ENCODE measurements at regions not wholly inside any gene's neighbourhood (a gene's known extent, or its start where the extent isn't known, plus 50 kb on each side); places are given as distances from the start of the nearest gene placed in this dataset.
"Not testable (repeated sequence)": the region's sequence is repeated elsewhere in the genome, so short reads cannot be mapped to it uniquely, and the experiment has no call there.

DNA sequence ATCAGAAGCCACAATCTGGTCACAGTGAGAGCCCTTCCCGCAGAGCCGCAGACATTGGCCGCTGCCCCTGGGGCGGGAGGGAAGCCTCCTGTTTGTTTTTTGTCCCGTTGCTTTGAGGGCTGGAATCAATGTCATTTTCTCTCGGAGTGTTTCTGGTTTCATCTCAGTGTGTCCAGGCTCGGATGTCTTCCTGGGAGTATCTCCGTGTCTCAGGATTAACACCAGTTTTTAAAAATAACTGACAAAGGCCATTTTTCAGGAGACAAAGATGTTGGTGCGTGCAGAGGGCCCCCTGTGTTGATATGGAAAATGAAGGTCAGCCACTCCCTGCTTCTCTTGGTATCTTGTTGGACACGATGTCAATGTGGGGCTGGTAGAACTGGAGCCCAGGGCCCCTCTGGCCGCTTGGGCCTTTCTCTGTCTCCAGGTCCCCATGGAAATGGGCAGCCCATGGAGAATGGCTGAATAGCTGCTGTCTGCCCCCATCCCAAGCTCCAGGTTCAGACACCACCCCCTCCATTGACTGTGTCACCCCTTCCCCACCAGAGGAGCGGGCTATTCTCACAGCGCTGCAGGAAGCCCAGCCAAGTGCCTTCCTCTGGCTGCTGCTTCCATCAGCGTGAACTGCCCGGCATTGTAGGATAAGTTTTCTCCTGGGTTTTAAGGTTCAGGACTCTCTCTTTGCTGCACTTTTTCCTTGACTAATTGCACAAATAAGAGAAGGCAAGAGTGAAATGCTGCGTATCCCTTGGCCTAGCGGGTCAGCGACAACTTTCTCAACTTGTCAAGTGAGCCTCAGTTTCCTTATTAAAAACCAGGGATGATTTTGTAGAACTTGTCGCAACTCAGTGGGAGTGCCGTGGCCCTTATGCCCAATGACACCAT is 72.2 kb upstream of the METTL9 start:
- DNase-seq: no peak
- H3K4me2 ChIP-seq (ENCODE audit: unreplicated experiment): no peak overlapping the region
- 82 to 84% methylated on average over 20 of the region's 20 CpGs for WGBS, 2 experiments (ENCODE audit: low coverage in 1 of 2, low lambda C conversion rate in 2 of 2, missing lambda C conversion rate in 2 of 2)

DNA sequence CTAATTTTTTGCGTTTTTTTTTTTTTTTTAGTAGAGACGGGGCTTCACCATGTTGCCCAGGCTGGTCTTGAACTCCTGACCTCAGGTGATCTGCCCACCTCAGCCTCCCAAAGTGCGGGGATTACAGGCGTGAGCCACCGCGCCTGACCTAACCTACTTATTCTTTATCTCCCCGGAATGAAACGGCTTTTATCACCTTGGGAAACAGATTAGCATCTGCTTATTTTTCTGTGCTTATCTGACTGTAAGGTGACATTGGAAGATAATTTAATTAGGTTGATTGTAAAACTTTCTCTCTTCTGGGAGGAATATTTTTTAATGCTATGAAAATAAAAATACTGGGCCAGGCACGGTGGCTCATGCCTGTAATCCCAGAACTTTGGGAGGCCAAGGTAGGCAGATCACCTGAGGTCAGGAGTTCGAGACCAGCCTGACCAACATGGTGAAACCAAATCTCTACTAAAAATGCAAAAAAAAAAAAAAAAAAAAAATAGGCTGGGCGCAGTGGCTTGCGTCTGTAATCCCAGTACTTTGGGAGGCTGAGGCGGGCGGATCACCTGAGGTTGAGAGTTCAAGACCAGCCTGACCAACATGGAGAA is 70.2 kb upstream of the METTL9 start:
- not testable (repeated sequence) for H3K9ac ChIP-seq, DNase-seq

More for the DNA sequence above, 72.2 kb upstream of the METTL9 start:
- no peak overlapping the region for H3K27ac ChIP-seq
- no peaks in the 10 kb centered on the region for H3K27me3 ChIP-seq (replicated peaks; ENCODE audit: insufficient read depth)
- no peak overlapping the region for H3K9ac ChIP-seq
- peaks cover 7% of the 10 kb centered on the region for H3K4me1 ChIP-seq (ENCODE audit: insufficient read depth)
- no peak overlapping the region for H2AFZ ChIP-seq
- no peak overlapping the region for H3K4me3 ChIP-seq
- H3K36me3 ChIP-seq (ENCODE audit: low read depth): no peaks in the 10 kb centered on the region
- peaks cover 13% of the 10 kb centered on the region for H3F3A ChIP-seq (ENCODE audit: insufficient read depth)
- in situ Hi-C loops (cut with MboI): no loop called here
- H3K9me2 ChIP-seq (ENCODE audit: insufficient read depth): no peaks in the 10 kb centered on the region
- no peaks in the 10 kb centered on the region for H4K20me1 ChIP-seq (ENCODE audit: insufficient read depth)
- no peak for TF ChIP-seq EZH2 (IDR thresholded peaks at IDR 0.05; ENCODE audit: insufficient read depth, poor library complexity, severe bottlenecking)
- H3K79me2 ChIP-seq (ENCODE audit: insufficient read depth): no peaks in the 10 kb centered on the region
- no peaks in the 10 kb centered on the region for H3K9me3 ChIP-seq (ENCODE audit: low read depth)

DNA sequence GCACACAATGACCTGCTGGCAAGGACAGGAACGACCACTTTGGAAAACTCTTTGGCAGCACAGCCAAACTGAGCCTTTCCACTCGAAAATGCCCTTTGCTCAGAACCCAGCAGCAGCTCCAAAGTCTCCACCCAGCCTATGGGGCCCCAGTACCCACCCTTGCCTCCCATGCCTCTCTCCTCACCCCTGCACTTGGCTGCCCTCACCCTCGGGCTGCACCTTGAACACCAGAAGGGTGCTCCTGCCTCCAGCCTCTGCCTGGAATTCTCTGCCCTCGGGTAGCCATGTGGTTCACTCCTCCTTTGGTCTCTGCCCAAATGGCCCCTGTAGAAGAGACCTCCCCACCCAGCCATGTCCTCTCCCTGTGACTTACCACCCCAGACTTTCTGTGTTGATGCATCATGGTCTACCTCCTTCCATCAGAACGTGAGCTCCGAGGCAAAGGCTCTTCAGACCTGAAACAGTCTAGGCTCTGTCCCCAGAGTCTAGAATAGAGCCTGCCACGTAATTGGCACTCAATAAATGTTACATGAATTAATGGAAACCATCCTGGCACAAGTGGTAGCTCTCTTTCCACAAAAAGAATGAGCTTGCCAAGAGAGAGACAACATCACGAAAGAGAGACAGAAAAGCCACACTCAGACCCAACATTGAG is 68.5 kb upstream of the METTL9 start:
- H3K4me2 ChIP-seq (ENCODE audit: unreplicated experiment); H3K9me3 ChIP-seq (ENCODE audit: low read depth); H3K9me2 ChIP-seq (ENCODE audit: insufficient read depth); H3K36me3 ChIP-seq (ENCODE audit: low read depth); H3K4me1 ChIP-seq (ENCODE audit: insufficient read depth); DNase-seq; H2AFZ ChIP-seq; H4K20me1 ChIP-seq (ENCODE audit: insufficient read depth); in situ Hi-C loops (cut with MboI); H3F3A ChIP-seq (ENCODE audit: insufficient read depth); H3K27ac ChIP-seq; H3K79me2 ChIP-seq (ENCODE audit: insufficient read depth); H3K9ac ChIP-seq; H3K4me3 ChIP-seq; H3K27me3 ChIP-seq (replicated peaks; ENCODE audit: insufficient read depth): not testable (repeated sequence)
- 48 to 54% methylated on average over 7 of the region's 8 CpGs for WGBS, 2 experiments (ENCODE audit: low coverage in 1 of 2, low lambda C conversion rate in 2 of 2, missing lambda C conversion rate in 2 of 2)

More for the DNA sequence above, 70.2 kb upstream of the METTL9 start:
- H3K9me2 ChIP-seq (ENCODE audit: insufficient read depth); H3K4me1 ChIP-seq (ENCODE audit: insufficient read depth); H3K27me3 ChIP-seq (replicated peaks; ENCODE audit: insufficient read depth); H3K27ac ChIP-seq; H3F3A ChIP-seq (ENCODE audit: insufficient read depth); in situ Hi-C loops (cut with MboI); H4K20me1 ChIP-seq (ENCODE audit: insufficient read depth); H3K36me3 ChIP-seq (ENCODE audit: low read depth); H2AFZ ChIP-seq; H3K4me2 ChIP-seq (ENCODE audit: unreplicated experiment); H3K4me3 ChIP-seq; H3K79me2 ChIP-seq (ENCODE audit: insufficient read depth); H3K9me3 ChIP-seq (ENCODE audit: low read depth): not testable (repeated sequence)
- WGBS, 2 experiments (ENCODE audit: low coverage in 1 of 2, low lambda C conversion rate in 2 of 2, missing lambda C conversion rate in 2 of 2): 81 to 83% methylated on average over 14 of the region's 14 CpGs

DNA sequence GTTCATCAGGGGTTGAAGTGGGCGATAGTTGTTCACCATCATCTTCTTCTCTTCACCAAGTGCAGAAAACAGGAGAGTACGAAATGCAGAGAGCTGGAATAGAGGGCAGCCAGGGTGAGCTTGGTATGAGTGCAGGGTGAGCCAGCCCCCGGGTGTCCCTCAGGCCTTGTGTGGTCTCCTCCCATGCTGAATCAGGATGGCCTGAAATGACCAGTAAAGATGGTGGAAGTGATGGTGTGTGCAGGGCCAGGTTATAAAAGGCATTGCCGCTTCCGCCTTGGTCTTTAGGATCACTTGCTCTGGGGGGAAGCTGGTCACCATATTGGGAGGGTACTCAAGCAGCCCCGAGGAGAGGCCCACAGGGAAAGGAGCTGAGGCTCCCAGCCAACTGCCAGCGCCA is 66.4 kb upstream of the METTL9 start:
- H2AFZ ChIP-seq; H3K79me2 ChIP-seq (ENCODE audit: insufficient read depth); H3K4me3 ChIP-seq; H3F3A ChIP-seq (ENCODE audit: insufficient read depth); H3K9me2 ChIP-seq (ENCODE audit: insufficient read depth); H3K9ac ChIP-seq; in situ Hi-C loops (cut with MboI); H3K4me2 ChIP-seq (ENCODE audit: unreplicated experiment); H3K4me1 ChIP-seq (ENCODE audit: insufficient read depth); H3K27ac ChIP-seq; H4K20me1 ChIP-seq (ENCODE audit: insufficient read depth); H3K27me3 ChIP-seq (replicated peaks; ENCODE audit: insufficient read depth); H3K36me3 ChIP-seq (ENCODE audit: low read depth); DNase-seq; H3K9me3 ChIP-seq (ENCODE audit: low read depth): not testable (repeated sequence)
- 90 to 93% methylated on average over 7 of the region's 7 CpGs for WGBS, 2 experiments (ENCODE audit: low coverage in 1 of 2, low lambda C conversion rate in 2 of 2, missing lambda C conversion rate in 2 of 2)

DNA sequence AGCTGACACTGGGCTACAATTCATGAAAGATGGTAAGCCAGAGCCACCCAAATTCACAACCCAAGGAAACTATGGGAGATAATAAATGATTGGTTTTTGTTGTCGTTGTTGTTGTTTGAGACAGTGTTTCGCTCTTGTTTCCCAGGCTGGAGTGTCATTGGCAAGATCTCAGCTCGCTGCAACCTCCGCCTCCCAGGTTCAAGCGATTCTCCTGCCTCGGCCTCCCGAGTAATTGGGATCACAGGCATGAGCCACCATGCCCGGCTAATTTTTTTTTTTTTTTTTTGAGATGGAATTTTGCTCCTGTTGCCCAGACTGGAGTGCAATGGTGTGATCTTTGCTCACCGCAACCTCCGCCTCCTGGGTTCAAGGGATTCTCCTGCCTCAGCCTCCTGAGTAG is 65.9 kb upstream of the METTL9 start:
- H3K9me3 ChIP-seq (ENCODE audit: low read depth); H2AFZ ChIP-seq; H3K36me3 ChIP-seq (ENCODE audit: low read depth); H3K4me1 ChIP-seq (ENCODE audit: insufficient read depth); DNase-seq; H3K9me2 ChIP-seq (ENCODE audit: insufficient read depth); H3K4me2 ChIP-seq (ENCODE audit: unreplicated experiment); H3F3A ChIP-seq (ENCODE audit: insufficient read depth); H3K27ac ChIP-seq; in situ Hi-C loops (cut with MboI); H3K4me3 ChIP-seq; H3K9ac ChIP-seq; H4K20me1 ChIP-seq (ENCODE audit: insufficient read depth); H3K27me3 ChIP-seq (replicated peaks; ENCODE audit: insufficient read depth); H3K79me2 ChIP-seq (ENCODE audit: insufficient read depth): not testable (repeated sequence)
- WGBS, 2 experiments (ENCODE audit: low coverage in 1 of 2, low lambda C conversion rate in 2 of 2, missing lambda C conversion rate in 2 of 2): 94 to 96% methylated on average over 10 of the region's 10 CpGs

DNA sequence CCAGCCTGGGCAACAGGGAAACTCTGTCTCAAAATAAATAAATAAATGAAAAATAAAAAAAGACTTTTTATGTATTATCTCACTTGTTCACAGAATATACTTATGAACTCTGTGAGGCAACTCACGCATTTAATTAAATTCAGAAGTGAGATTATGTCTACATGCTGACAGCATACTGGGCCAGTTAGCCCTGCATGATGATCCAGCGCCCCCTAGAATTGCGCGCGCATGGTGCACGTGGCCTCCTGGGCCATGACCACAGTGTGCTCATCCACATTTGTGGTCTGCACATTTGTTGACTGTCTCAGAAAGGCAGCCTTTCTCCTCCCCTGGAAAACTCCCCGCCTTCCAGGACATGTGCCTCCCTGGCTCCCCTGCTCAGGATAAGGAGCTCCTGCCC is 64.8 kb upstream of the METTL9 start:
- H3K27me3 ChIP-seq (replicated peaks; ENCODE audit: insufficient read depth); H2AFZ ChIP-seq; H3K4me3 ChIP-seq; H3K4me2 ChIP-seq (ENCODE audit: unreplicated experiment); H3K4me1 ChIP-seq (ENCODE audit: insufficient read depth); H3K9me2 ChIP-seq (ENCODE audit: insufficient read depth); H3K79me2 ChIP-seq (ENCODE audit: insufficient read depth); H4K20me1 ChIP-seq (ENCODE audit: insufficient read depth); H3F3A ChIP-seq (ENCODE audit: insufficient read depth); H3K9me3 ChIP-seq (ENCODE audit: low read depth); H3K9ac ChIP-seq; in situ Hi-C loops (cut with MboI); H3K27ac ChIP-seq; H3K36me3 ChIP-seq (ENCODE audit: low read depth): not testable (repeated sequence)
- WGBS, 2 experiments (ENCODE audit: low coverage in 1 of 2, low lambda C conversion rate in 2 of 2, missing lambda C conversion rate in 2 of 2): 7 to 11% methylated on average over 7 of the region's 7 CpGs
- peak; percentile 84 for DNase-seq

DNA sequence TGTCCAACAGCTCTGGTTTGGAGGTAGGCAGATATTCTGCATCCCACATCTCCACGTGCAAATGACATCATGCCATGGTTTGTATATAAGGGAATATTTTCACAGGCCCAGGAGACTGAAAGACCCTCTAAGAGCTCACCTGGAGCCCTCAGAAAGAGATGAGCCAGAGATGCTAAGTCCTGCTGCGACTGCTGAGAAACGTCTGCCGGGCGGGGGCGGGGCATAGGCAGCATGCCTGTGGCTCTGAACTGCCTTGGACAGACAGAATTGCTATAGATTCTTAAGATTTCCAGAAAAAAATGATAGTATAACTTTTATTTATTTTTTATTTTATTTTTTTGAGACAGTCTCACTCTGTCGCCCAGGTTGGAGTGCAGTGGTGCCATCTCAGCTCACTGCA is 64.2 kb upstream of the METTL9 start:
- DNase-seq; H3K9me3 ChIP-seq (ENCODE audit: low read depth); H3K79me2 ChIP-seq (ENCODE audit: insufficient read depth); H3K4me1 ChIP-seq (ENCODE audit: insufficient read depth); H3K4me3 ChIP-seq; H3K9me2 ChIP-seq (ENCODE audit: insufficient read depth); H4K20me1 ChIP-seq (ENCODE audit: insufficient read depth); H3K27ac ChIP-seq; in situ Hi-C loops (cut with MboI); H3K4me2 ChIP-seq (ENCODE audit: unreplicated experiment); H3K9ac ChIP-seq; H3K36me3 ChIP-seq (ENCODE audit: low read depth); H3K27me3 ChIP-seq (replicated peaks; ENCODE audit: insufficient read depth); H3F3A ChIP-seq (ENCODE audit: insufficient read depth); H2AFZ ChIP-seq: not testable (repeated sequence)
- 75 to 81% methylated on average over 5 of the region's 7 CpGs for WGBS, 2 experiments (ENCODE audit: low coverage in 1 of 2, low lambda C conversion rate in 2 of 2, missing lambda C conversion rate in 2 of 2)
